KMS-11 (cell line): ENCODE measurements at regions not wholly inside any gene's neighbourhood (a gene's known extent, or its start where the extent isn't known, plus 50 kb on each side); places are given as distances from the start of the nearest gene placed in this dataset.

Experiments used
- H2AFZ ChIP-seq: fragments of 200-600 bp; sonication (generic); 2 replicates; pipeline ENCODE4 v1.6.1; 2016; ENCODE audit warnings: antibody characterized with exemption, mixed run types, low read depth
- H3K27ac ChIP-seq: fragments of 200-600 bp; sonication (generic); 2 replicates; pipeline ENCODE4 v1.6.1; 2016; ENCODE audit warnings: mild to moderate bottlenecking, mixed run types
- H3K27me3 ChIP-seq: fragments of 200-600 bp; sonication (generic); 2 replicates; pipeline ENCODE4 v1.6.1; 2017; ENCODE audit warnings: mild to moderate bottlenecking, low read depth, mixed run types, moderate library complexity; ENCODE audit not compliant: insufficient read depth
- H3K36me3 ChIP-seq: fragments of 200-600 bp; sonication (generic); 2 replicates; pipeline ENCODE4 v1.6.1; 2017; ENCODE audit warnings: mild to moderate bottlenecking, mixed run types; ENCODE audit not compliant: insufficient read depth
- H3K4me1 ChIP-seq: fragments of 200-600 bp; sonication (generic); 2 replicates; pipeline ENCODE4 v1.6.1; 2016; ENCODE audit warnings: mild to moderate bottlenecking, low read depth, mixed run types; ENCODE audit not compliant: poor library complexity, severe bottlenecking
- H3K4me2 ChIP-seq: fragments of 200-600 bp; sonication (generic); 2 replicates; pipeline ENCODE4 v1.7.0; 2016; ENCODE audit warnings: mild to moderate bottlenecking, mixed run types
- H3K4me3 ChIP-seq: fragments of 200-600 bp; sonication (generic); IDR thresholded peaks from 2 replicates; pipeline ENCODE4 v1.6.1; 2017; ENCODE audit warnings: low read depth, low read length, mixed read lengths; ENCODE audit not compliant: insufficient read depth
- H3K79me2 ChIP-seq: fragments of 200-600 bp; sonication (generic); 2 replicates; pipeline ENCODE4 v1.6.1; 2016; ENCODE audit warnings: low read depth, mixed run types; ENCODE audit not compliant: insufficient read depth
- H3K9ac ChIP-seq: fragments of 200-600 bp; sonication (generic); 2 replicates; pipeline ENCODE4 v1.6.1; 2016; ENCODE audit warnings: mild to moderate bottlenecking, mixed run types
- H4K20me1 ChIP-seq: fragments of 200-600 bp; sonication (generic); 2 replicates; pipeline ENCODE4 v1.6.1; 2016; ENCODE audit warnings: mild to moderate bottlenecking, mixed run types; ENCODE audit not compliant: insufficient read depth
- CTCF ChIP-seq: fragments of 200-600 bp; sonication (generic); conservative IDR thresholded peaks from 2 replicates; pipeline ENCODE4 v1.6.1; 2017; ENCODE audit warnings: low read depth, mild to moderate bottlenecking, antibody characterized with exemption, low read length, moderate library complexity, mixed read lengths

- Histone ChIP-seq H3K4me1 (no peaks in the 10 kb centered on the region), H3K4me3 (no peak overlapping the region), H4K20me1 (no peaks in the 10 kb centered on the region), H2AFZ (no peak overlapping the region), H3K36me3 (no peaks in the 10 kb centered on the region), H3K27ac (no peak overlapping the region), H3K27me3 (no peaks in the 10 kb centered on the region), H3K9ac (no peak overlapping the region), H3K4me2 (no peak overlapping the region), H3K79me2 (no peaks in the 10 kb centered on the region)
- no peak for TF ChIP-seq CTCF
Observed at GRCh38 chr12:131332224-131332623, 378.5 kb downstream of the ADGRD1 start.

- no peaks in the 10 kb centered on the region for H3K79me2 ChIP-seq
- H4K20me1 ChIP-seq = no peaks in the 10 kb centered on the region
- no peak overlapping the region for H2AFZ ChIP-seq
- no peaks in the 10 kb centered on the region for H3K27me3 ChIP-seq
- no peak overlapping the region for H3K4me2 ChIP-seq
- H3K36me3 ChIP-seq = no peaks in the 10 kb centered on the region
- H3K4me1 ChIP-seq = no peaks in the 10 kb centered on the region
- no peak overlapping the region for H3K27ac ChIP-seq
- H3K4me3 ChIP-seq = no peak overlapping the region
- H3K9ac ChIP-seq = no peak overlapping the region
- TF ChIP-seq CTCF = no peak
Observed at GRCh38 chr12:131333136-131333535, 377.8 kb upstream of the SFSWAP start.

- Histone ChIP-seq H3K36me3 (no peaks in the 10 kb centered on the region), H3K27ac (no peak overlapping the region), H3K27me3 (no peaks in the 10 kb centered on the region), H3K9ac (no peak overlapping the region), H3K4me2 (no peak overlapping the region), H3K79me2 (no peaks in the 10 kb centered on the region), H4K20me1 (no peaks in the 10 kb centered on the region), H2AFZ (no peak overlapping the region), H3K4me1 (no peaks in the 10 kb centered on the region), H3K4me3 (no peak overlapping the region)
- no peak for TF ChIP-seq CTCF
Observed at GRCh38 chr12:131333621-131334440, 377.1 kb upstream of the SFSWAP start.

- TF ChIP-seq CTCF = no peak
- H3K4me3 ChIP-seq = no peak overlapping the region
- H3K79me2 ChIP-seq = no peaks in the 10 kb centered on the region
- no peaks in the 10 kb centered on the region for H3K27me3 ChIP-seq
- H3K27ac ChIP-seq = no peak overlapping the region
- H4K20me1 ChIP-seq = no peaks in the 10 kb centered on the region
- no peak overlapping the region for H3K9ac ChIP-seq
- H2AFZ ChIP-seq = no peak overlapping the region
- H3K4me2 ChIP-seq = no peak overlapping the region
- H3K36me3 ChIP-seq = no peaks in the 10 kb centered on the region
- H3K4me1 ChIP-seq = no peaks in the 10 kb centered on the region
Observed at GRCh38 chr12:131334835-131335234, 376.1 kb upstream of the SFSWAP start.
